Nephron progenitor cell (in vitro differentiated cells): ENCODE measurements at regions not wholly inside any gene's neighbourhood (a gene's known extent, or its start where the extent isn't known, plus 50 kb on each side); places are given as distances from the start of the nearest gene placed in this dataset.

Experiments used
- DNase-seq: peaks from one replicate; pipeline ENCODE4 v3.0.0; 2021
- H3K27ac Mint-ChIP-seq: 2 replicates; pipeline ENCODE4 v1.8.0; 2021; ENCODE audit warnings: mild to moderate bottlenecking, moderate library complexity, mixed read lengths
- H3K27me3 Mint-ChIP-seq: 2 replicates; pipeline ENCODE4 v1.8.0; 2021; ENCODE audit warnings: mild to moderate bottlenecking, low read depth, mixed read lengths; ENCODE audit not compliant: poor library complexity
- H3K36me3 Mint-ChIP-seq: 2 replicates; pipeline ENCODE4 v1.8.0; 2021; ENCODE audit warnings: low read depth, mixed read lengths
- H3K4me1 Mint-ChIP-seq: 2 replicates; pipeline ENCODE4 v1.8.0; 2021; ENCODE audit warnings: mixed read lengths
- H3K4me3 Mint-ChIP-seq: 2 replicates; pipeline ENCODE4 v1.8.0; 2021; ENCODE audit warnings: mild to moderate bottlenecking, moderate library complexity, mixed read lengths
- H3K9me3 Mint-ChIP-seq: 2 replicates; pipeline ENCODE4 v1.8.0; 2021; ENCODE audit warnings: mild to moderate bottlenecking, moderate library complexity, mixed read lengths
- CTCF ChIP-seq: fragments of 200-600 bp; sonication (generic); IDR thresholded peaks from 2 replicates; pipeline ENCODE4 v1.5.0; 2021; ENCODE audit warnings: antibody characterized with exemption

GRCh38 chr22:22398530-22399327 is 109.8 kb downstream of the ZNF280B start:
- H3K4me1 Mint-ChIP-seq = no peaks in the 10 kb centered on the region
- peaks cover 10% of the 10 kb centered on the region for H3K9me3 Mint-ChIP-seq
- H3K27ac Mint-ChIP-seq = no peak overlapping the region
- H3K36me3 Mint-ChIP-seq = no peaks in the 10 kb centered on the region
- no peak for TF ChIP-seq CTCF
- no peak for DNase-seq
- H3K27me3 Mint-ChIP-seq = peaks cover 92% of the 10 kb centered on the region
- no peak overlapping the region for H3K4me3 Mint-ChIP-seq

GRCh38 chr22:22400099-22400498 is 108.4 kb downstream of the ZNF280B start:
- H3K27me3 Mint-ChIP-seq = peaks cover 90% of the 10 kb centered on the region
- TF ChIP-seq CTCF = no peak
- H3K9me3 Mint-ChIP-seq = no peaks in the 10 kb centered on the region

GRCh38 chr22:22400964-22401363 is 107.6 kb downstream of the ZNF280B start:
- Mint-ChIP-seq H3K4me1 (no peaks in the 10 kb centered on the region), H3K4me3 (no peak overlapping the region), H3K36me3 (no peaks in the 10 kb centered on the region), H3K27ac (peak overlapping the region; percentile 82), H3K9me3 (no peaks in the 10 kb centered on the region), H3K27me3 (peaks cover 90% of the 10 kb centered on the region)
- no peak for TF ChIP-seq CTCF
- DNase-seq = no peak

More at GRCh38 chr22:22400099-22400498, 108.4 kb downstream of the ZNF280B start:
- no peak overlapping the region for H3K4me3 Mint-ChIP-seq
- H3K4me1 Mint-ChIP-seq = no peaks in the 10 kb centered on the region
- H3K27ac Mint-ChIP-seq = no peak overlapping the region
- DNase-seq = no peak
- H3K36me3 Mint-ChIP-seq = no peaks in the 10 kb centered on the region

- H3K36me3 Mint-ChIP-seq = no peaks in the 10 kb centered on the region
- peaks cover 90% of the 10 kb centered on the region for H3K27me3 Mint-ChIP-seq
- H3K27ac Mint-ChIP-seq = no peak overlapping the region
- DNase-seq = no peak
- TF ChIP-seq CTCF = no peak
- H3K4me1 Mint-ChIP-seq = no peaks in the 10 kb centered on the region
- H3K9me3 Mint-ChIP-seq = no peaks in the 10 kb centered on the region
- H3K4me3 Mint-ChIP-seq = no peak overlapping the region
Observed at GRCh38 chr22:22401381-22401780, 107.2 kb downstream of the ZNF280B start.

- H3K27me3 Mint-ChIP-seq = peaks cover 90% of the 10 kb centered on the region
Observed at GRCh38 chr22:22403306-22403705, 105.2 kb downstream of the ZNF280B start.

More at GRCh38 chr22:22403306-22403705, 105.2 kb downstream of the ZNF280B start:
- no peak overlapping the region for H3K4me3 Mint-ChIP-seq
- H3K36me3 Mint-ChIP-seq = no peaks in the 10 kb centered on the region
- no peaks in the 10 kb centered on the region for H3K4me1 Mint-ChIP-seq
- H3K9me3 Mint-ChIP-seq = no peaks in the 10 kb centered on the region
- DNase-seq = no peak
- no peak for TF ChIP-seq CTCF
- no peak overlapping the region for H3K27ac Mint-ChIP-seq
